Lung (tissue), 11 donors: ENCODE measurements at regions not wholly inside any gene's neighbourhood (a gene's known extent, or its start where the extent isn't known, plus 50 kb on each side); places are given as distances from the start of the nearest gene placed in this dataset.

Experiments used
- ATAC-seq: fragments of 200-7000 bp; cut with Tn5 transposase; one replicate; pipeline ENCODE4 v1.9.1; 2020; ENCODE audit warnings: moderate number of reproducible peaks; ENCODE audit not compliant: insufficient read depth, low FRiP score
- DNase-seq, 3 donors: peaks; one replicate each; pipeline ENCODE4 v3.0.0-alpha.2; 2013 to 2017
- H3K27ac ChIP-seq, 2 donors: one replicate each; pipeline ENCODE4 v1.5.1; 2013; ENCODE audit warnings: mild to moderate bottlenecking in 2 of 2, moderate library complexity in 2 of 2, control low read depth in 1 of 2, inconsistent platforms in 1 of 2, low read depth in 1 of 2, low read length in 1 of 2
- H3K27me3 ChIP-seq, 3 donors: one replicate each; pipeline ENCODE4 v1.5.1; 2013; ENCODE audit warnings: low read length in 2 of 3; ENCODE audit not compliant: control insufficient read depth in 3 of 3, insufficient read depth in 3 of 3
- H3K36me3 ChIP-seq, 4 donors: one replicate each; pipeline ENCODE4 v1.5.1; 2013; ENCODE audit warnings: low read length in 4 of 4, mild to moderate bottlenecking in 1 of 4, moderate library complexity in 1 of 4; ENCODE audit not compliant: control insufficient read depth in 4 of 4, insufficient read depth in 4 of 4
- H3K4me1 ChIP-seq, 5 donors: one replicate each; pipeline ENCODE4 v1.5.1; 2013; ENCODE audit warnings: low read length in 5 of 5, mild to moderate bottlenecking in 2 of 5, moderate library complexity in 1 of 5; ENCODE audit not compliant: control insufficient read depth in 5 of 5, insufficient read depth in 5 of 5
- H3K4me3 ChIP-seq: one replicate; pipeline ENCODE4 v1.5.1; 2013; ENCODE audit warnings: mild to moderate bottlenecking, control low read depth, moderate library complexity
- H3K9ac ChIP-seq, 2 donors: one replicate each; pipeline ENCODE4 v1.5.1; 2013; ENCODE audit warnings: low read length in 2 of 2, control low read depth in 1 of 2; ENCODE audit not compliant: insufficient read depth in 1 of 2
- H3K9me3 ChIP-seq, 4 donors: one replicate each; pipeline ENCODE4 v1.5.1; 2013; ENCODE audit warnings: low read length in 3 of 4, mild to moderate bottlenecking in 1 of 4, moderate library complexity in 1 of 4; ENCODE audit not compliant: control insufficient read depth in 4 of 4, insufficient read depth in 3 of 4
- CTCF ChIP-seq: IDR thresholded peaks from 2 replicates; pipeline ENCODE4 v1.5.1; 2012; ENCODE audit warnings: mild to moderate bottlenecking; ENCODE audit errors: control extremely low read depth, extremely low read depth
- WGBS, 2 donors: extraction: QIAGEN DNeasy Blood & Tissue Kit; methylation state at CpG; one replicate each; pipeline ENCODE4 v1.1.7; 2013; 5-methylcytosine and 5-hydroxymethylcytosine counted together
- donor health status: control.
- donor health status: control.
- donor health status: Bipolar disorder and iron deficiency.
- donor health status: healthy.
- donor health status: DM: yes; HTN: yes; CAD: no.

- no peak overlapping the region for H3K4me3 ChIP-seq
- no peaks in the 10 kb centered on the region for H3K36me3 ChIP-seq
- H3K27ac ChIP-seq: no peak overlapping the region
- no peaks in the 10 kb centered on the region for H3K27me3 ChIP-seq
- H3K9ac ChIP-seq: no peak overlapping the region
- no peak for TF ChIP-seq CTCF
- ATAC-seq: no peak
- WGBS, 2 donors: 91 to 97% methylated on average over 1 of the region's 1 CpG
- H3K9me3 ChIP-seq: no peaks in the 10 kb centered on the region
- H3K4me1 ChIP-seq: no peaks in the 10 kb centered on the region
- DNase-seq: no peak
Measured at GRCh38 chr2:60174146-60174545, 379.3 kb downstream of the BCL11A start.

- H3K27ac ChIP-seq: no peak overlapping the region
- DNase-seq (no peak), ATAC-seq (no peak)
- H3K9me3 ChIP-seq: no peaks in the 10 kb centered on the region
- no peak overlapping the region for H3K4me3 ChIP-seq
- no peaks in the 10 kb centered on the region for H3K36me3 ChIP-seq
- no peak for TF ChIP-seq CTCF
- no peaks in the 10 kb centered on the region for H3K4me1 ChIP-seq
- WGBS, 2 donors: 91 to 96% methylated on average over 3 of the region's 3 CpGs
- no peaks in the 10 kb centered on the region for H3K27me3 ChIP-seq
- no peak overlapping the region for H3K9ac ChIP-seq
Measured at GRCh38 chr2:60172801-60173200, 380.7 kb downstream of the BCL11A start.

- Histone ChIP-seq H3K4me3 (no peak overlapping the region), H3K27ac (no peak overlapping the region), H3K4me1 (no peaks in the 10 kb centered on the region), H3K9me3 (peaks cover 0 to 2% (median 0%) of the 10 kb centered on the region in 4 donors), H3K36me3 (no peaks in the 10 kb centered on the region), H3K27me3 (no peaks in the 10 kb centered on the region), H3K9ac (no peak overlapping the region)
- TF ChIP-seq CTCF: no peak
- DNase-seq (no peak), ATAC-seq (no peak)
- 86 to 95% methylated on average over 3 of the region's 3 CpGs for WGBS, 2 donors
Measured at GRCh38 chr2:60170272-60170671, 383.2 kb downstream of the BCL11A start.

- Histone ChIP-seq H3K9ac (no peak overlapping the region), H3K9me3 (peaks cover 0 to 2% (median 0%) of the 10 kb centered on the region in 4 donors), H3K4me3 (no peak overlapping the region), H3K27me3 (no peaks in the 10 kb centered on the region), H3K36me3 (no peaks in the 10 kb centered on the region), H3K27ac (no peak overlapping the region), H3K4me1 (no peaks in the 10 kb centered on the region)
- WGBS, 2 donors: 87 to 89% methylated on average over 3 of the region's 3 CpGs
- TF ChIP-seq CTCF: no peak
- no peak for DNase-seq
- no peak for ATAC-seq
Measured at GRCh38 chr2:60168247-60168646, 385.2 kb downstream of the BCL11A start.
